GM13977 (cell line): ENCODE measurements at regions not wholly inside any gene's neighbourhood (a gene's known extent, or its start where the extent isn't known, plus 50 kb on each side); places are given as distances from the start of the nearest gene placed in this dataset.

Experiments used
- DNase-seq: peaks from one replicate; pipeline ENCODE4 v3.0.0; 2012; ENCODE audit warnings: low spot score
- CTCF ChIP-seq: IDR thresholded peaks from 2 replicates; pipeline ENCODE4 v1.5.1; 2012; ENCODE audit warnings: mild to moderate bottlenecking, control low read depth; ENCODE audit not compliant: insufficient read depth; ENCODE audit errors: extremely low read depth, missing control alignments
- in situ Hi-C: fragments of 300-500 bp; cut with MboI; formaldehyde crosslinking; loops from one replicate; pipeline ENCODE4 v1.12.0; 2022; ENCODE audit warnings: low sequenced_read_pairs, low pct_unique_long_range_greater_than_20kb, mixed read lengths, inconsistent platforms; ENCODE audit not compliant: unreplicated experiment

- no peak for TF ChIP-seq CTCF
- in situ Hi-C loops, result no loop called here
- DNase-seq, result no peak
These were observed 125.0 kb upstream of the FOXK1 start for GRCh38 chr7:4556868-4557793.

GRCh38 chr7:4561795-4562194 lies 120.3 kb upstream of the FOXK1 start:
- in situ Hi-C loops, result no loop called here
- no peak for TF ChIP-seq CTCF
- DNase-seq, result no peak

GRCh38 chr7:4566714-4567113 lies 115.4 kb upstream of the FOXK1 start:
- TF ChIP-seq CTCF, result no peak
- no peak for DNase-seq
- in situ Hi-C loops, result no loop called here

GRCh38 chr7:4574851-4575250 lies 107.2 kb upstream of the FOXK1 start:
- no peak for DNase-seq
- in situ Hi-C loops, result no loop called here
- no peak for TF ChIP-seq CTCF

- no peak for TF ChIP-seq CTCF
- in situ Hi-C loops, result no loop called here
- no peak for DNase-seq
These were observed 106.8 kb upstream of the FOXK1 start for GRCh38 chr7:4575254-4575653.

GRCh38 chr7:4602905-4603842 lies 78.9 kb upstream of the FOXK1 start:
- no peak for DNase-seq
- in situ Hi-C loops, result loop anchor here (25.0 kb wide), 1 partner anchor 484 kb away; no protein-coding TSS in a partner anchor
- no peak for TF ChIP-seq CTCF
